Uterus (tissue), 3 donors: ENCODE measurements at regions not wholly inside any gene's neighbourhood (a gene's known extent, or its start where the extent isn't known, plus 50 kb on each side); places are given as distances from the start of the nearest gene placed in this dataset.

Source experiments
- DNase-seq, 2 donors: peaks; one replicate each; pipeline ENCODE4 v3.0.0-alpha.2; 2019 to 2020
- H3K27ac ChIP-seq, 2 donors: fragments of 200-600 bp; sonication (generic); 1 replicate in 1 of 2; 2 replicates in 1 of 2; pipeline ENCODE4 v1.5.1; 2016 to 2018
- H3K27me3 ChIP-seq, 2 donors: fragments of 200-600 bp; sonication (generic); one replicate each; pipeline ENCODE4 v1.5.1; 2018 to 2019; ENCODE audit warnings: control low read depth in 1 of 2
- H3K36me3 ChIP-seq, 2 donors: fragments of 200-600 bp; sonication (generic); one replicate each; pipeline ENCODE4 v1.5.1; 2019; ENCODE audit warnings: control low read depth in 1 of 2
- H3K4me1 ChIP-seq, 2 donors: fragments of 200-600 bp; sonication (generic); one replicate each; pipeline ENCODE4 v1.5.1; 2018 to 2019; ENCODE audit warnings: control low read depth in 1 of 2
- H3K4me3 ChIP-seq, 2 donors: fragments of 200-600 bp; sonication (generic); 1 replicate in 1 of 2; 2 replicates in 1 of 2; pipeline ENCODE4 v1.5.1; 2018 to 2019; ENCODE audit warnings: mild to moderate bottlenecking in 1 of 2
- H3K9me3 ChIP-seq, 2 donors: fragments of 200-600 bp; sonication (generic); one replicate each; pipeline ENCODE4 v1.5.1; 2019; ENCODE audit warnings: control low read depth in 1 of 2
- CTCF ChIP-seq, 4 experiments: fragments of 200-600 bp in 2 of 4; fragments of 450-650 bp in 2 of 4; sonication (generic) in 2 of 4; IDR thresholded peaks; one replicate each; pipeline ENCODE4 v1.5.1; 2016 to 2019; ENCODE audit warnings: antibody characterized with exemption in 4 of 4, mild to moderate bottlenecking in 2 of 4, moderate library complexity in 1 of 4
- POLR2A ChIP-seq, 2 donors: fragments of 450-650 bp; IDR thresholded peaks; one replicate each; pipeline ENCODE4 v1.6.1; 2016; ENCODE audit warnings: antibody characterized with exemption in 2 of 2, mild to moderate bottlenecking in 1 of 2, moderate library complexity in 1 of 2
- intact Hi-C: fragments of 100-400 bp; cut with DNase I; formaldehyde crosslinking; loops from one replicate; pipeline ENCODE4 v1.15.1; 2023; ENCODE audit warnings: low total_unique reads
- donor health status: DM: yes; HTN: yes; CAD: no.

- DNase-seq, result no peak
- Histone ChIP-seq H3K4me3 (no peak overlapping the region), H3K4me1 (no peaks in the 10 kb centered on the region), H3K27ac (no peak overlapping the region), H3K36me3 (no peaks in the 10 kb centered on the region), H3K9me3 (no peaks in the 10 kb centered on the region), H3K27me3 (no peaks in the 10 kb centered on the region)
- intact Hi-C loops, result no loop called here
- TF ChIP-seq POLR2A (IDR thresholded peaks at IDR 0.05) (no peak), CTCF (IDR thresholded peaks at IDR 0.05) (no peak)
Measured at GRCh38 chr3:164278550-164278949, 799.7 kb downstream of the SI start.

DNA sequence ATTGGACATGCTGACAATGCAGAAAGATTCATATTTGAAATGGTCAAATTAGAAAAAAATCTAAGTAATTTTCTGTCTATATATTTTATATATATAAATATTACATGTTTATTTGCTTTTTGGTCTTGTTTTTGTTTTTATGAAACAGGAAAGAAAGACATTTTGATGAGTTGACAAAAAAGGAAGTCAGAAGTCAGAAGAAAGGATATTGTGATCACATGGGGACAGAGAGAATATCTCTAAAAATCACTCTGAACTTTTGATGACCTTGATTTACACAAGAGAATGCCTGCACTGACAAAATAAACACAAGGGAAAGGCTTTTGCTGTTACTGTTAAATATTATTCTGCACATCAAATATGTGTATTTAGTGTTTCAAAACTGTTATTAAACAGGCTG, 811.2 kb downstream of the SI start:
- H3K9me3 ChIP-seq, result no peaks in the 10 kb centered on the region
- intact Hi-C loops, result no loop called here
- no peaks in the 10 kb centered on the region for H3K27me3 ChIP-seq
- no peaks in the 10 kb centered on the region for H3K36me3 ChIP-seq
- H3K4me3 ChIP-seq, result no peak overlapping the region
- TF ChIP-seq POLR2A (IDR thresholded peaks at IDR 0.05) (no peak), CTCF (IDR thresholded peaks at IDR 0.05) (no peak)
- no peak overlapping the region for H3K27ac ChIP-seq
- H3K4me1 ChIP-seq, result no peaks in the 10 kb centered on the region
- DNase-seq, result no peak

GRCh38 chr3:164250923-164251322, 827.4 kb downstream of the SI start:
- Histone ChIP-seq H3K4me3 (no peak overlapping the region), H3K4me1 (no peaks in the 10 kb centered on the region), H3K27ac (no peak overlapping the region), H3K27me3 (no peaks in the 10 kb centered on the region), H3K9me3 (no peaks in the 10 kb centered on the region), H3K36me3 (no peaks in the 10 kb centered on the region)
- no peak for DNase-seq
- no peak for TF ChIP-seq CTCF (IDR thresholded peaks at IDR 0.05)
- no peak for TF ChIP-seq POLR2A (IDR thresholded peaks at IDR 0.05)
- intact Hi-C loops, result no loop called here

DNA sequence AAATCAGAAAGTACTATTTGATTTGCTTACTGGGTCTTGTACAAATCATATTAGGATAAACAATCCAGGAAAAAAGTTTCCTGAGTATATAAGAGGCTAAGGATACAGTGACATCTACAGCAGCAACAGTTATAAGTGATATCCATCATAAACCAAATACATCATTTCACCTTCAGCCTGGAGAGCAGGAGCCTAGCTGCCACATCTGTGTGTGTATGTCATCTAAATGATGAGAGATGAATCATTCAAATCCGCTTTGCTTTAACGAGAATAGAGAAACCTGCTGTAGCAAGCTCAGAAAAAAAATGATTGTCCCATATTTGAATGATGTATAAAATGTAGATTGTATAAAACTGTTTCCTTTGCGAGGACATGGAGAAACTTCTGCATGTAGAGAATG, 841.4 kb downstream of the SI start:
- Histone ChIP-seq H3K4me1 (no peaks in the 10 kb centered on the region), H3K4me3 (no peak overlapping the region), H3K27ac (no peak overlapping the region), H3K9me3 (no peaks in the 10 kb centered on the region), H3K36me3 (no peaks in the 10 kb centered on the region), H3K27me3 (no peaks in the 10 kb centered on the region)
- TF ChIP-seq POLR2A (IDR thresholded peaks at IDR 0.05) (no peak), CTCF (IDR thresholded peaks at IDR 0.05) (no peak)
- no peak for DNase-seq
- intact Hi-C loops, result no loop called here

DNA sequence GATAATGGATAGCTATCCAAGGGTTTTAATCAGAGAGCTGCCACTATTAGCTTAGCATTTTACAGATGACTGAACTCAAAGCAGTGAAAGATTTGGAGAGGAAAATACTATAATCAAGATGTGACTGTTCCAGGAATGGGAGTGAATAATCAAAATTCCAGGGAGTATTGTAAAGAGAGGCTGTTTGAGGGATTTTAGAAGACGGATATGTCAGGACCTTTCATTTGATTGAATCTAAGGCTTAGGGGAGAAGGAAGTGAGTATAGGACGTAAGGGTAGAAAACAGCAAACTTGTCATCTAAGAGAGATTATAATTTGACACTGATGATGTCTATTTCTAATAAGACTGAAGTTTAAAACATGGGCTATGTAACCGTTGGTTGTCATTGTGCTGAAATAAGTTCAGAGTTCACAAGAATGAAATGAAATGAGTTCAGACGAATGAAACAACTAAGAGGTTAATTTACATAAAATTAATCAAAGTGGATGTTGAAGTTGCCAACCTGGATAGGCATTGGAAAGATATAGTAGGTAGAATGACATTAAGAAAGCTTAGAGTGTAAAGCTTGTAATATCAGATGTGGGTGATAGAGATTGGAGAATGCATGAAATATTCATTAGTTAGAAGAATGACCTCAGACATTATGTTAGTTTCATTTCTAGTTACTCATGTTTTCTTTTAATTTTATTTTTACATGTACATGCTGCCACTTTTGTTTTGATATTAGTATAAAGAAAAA, 842.8 kb downstream of the SI start:
- no peaks in the 10 kb centered on the region for H3K9me3 ChIP-seq
- no peak for DNase-seq
- H3K4me3 ChIP-seq, result no peak overlapping the region
- intact Hi-C loops, result no loop called here
- no peak for TF ChIP-seq POLR2A (IDR thresholded peaks at IDR 0.05)
- no peak overlapping the region for H3K27ac ChIP-seq
- H3K36me3 ChIP-seq, result no peaks in the 10 kb centered on the region
- H3K27me3 ChIP-seq, result no peaks in the 10 kb centered on the region
- no peaks in the 10 kb centered on the region for H3K4me1 ChIP-seq

- Histone ChIP-seq H3K36me3 (no peaks in the 10 kb centered on the region), H3K4me1 (no peaks in the 10 kb centered on the region)
- no peak for TF ChIP-seq CTCF (IDR thresholded peaks at IDR 0.05)
- no peak for TF ChIP-seq POLR2A (IDR thresholded peaks at IDR 0.05)
Measured at GRCh38 chr3:164233951-164234350, 844.3 kb downstream of the SI start.

More at GRCh38 chr3:164233951-164234350, 844.3 kb downstream of the SI start:
- intact Hi-C loops, result no loop called here
- no peaks in the 10 kb centered on the region for H3K27me3 ChIP-seq
- DNase-seq, result no peak
- H3K9me3 ChIP-seq, result no peaks in the 10 kb centered on the region
- H3K27ac ChIP-seq, result no peak overlapping the region
- H3K4me3 ChIP-seq, result no peak overlapping the region
